K562 (cell line): ENCODE measurements at regions not wholly inside any gene's neighbourhood (a gene's known extent, or its start where the extent isn't known, plus 50 kb on each side); places are given as distances from the start of the nearest gene placed in this dataset.
"Not testable (repeated sequence)": the region's sequence is repeated elsewhere in the genome, so short reads cannot be mapped to it uniquely, and the experiment has no call there.

Experiments
- ARNT ChIP-seq, 2 experiments: fragments of 450-650 bp; IDR thresholded peaks; 2 replicates each; pipeline ENCODE4 v1.6.1; 2016; ENCODE audit warnings: mild to moderate bottlenecking in 1 of 2
- CEBPZ ChIP-seq: fragments of 150-350 bp; IDR thresholded peaks from 2 replicates; pipeline ENCODE4 v1.6.1; 2014; ENCODE audit warnings: low read depth, mild to moderate bottlenecking, low read length, borderline replicate concordance
- MAFG ChIP-seq: fragments of 450-650 bp; conservative IDR thresholded peaks from 2 replicates; pipeline ENCODE4 v1.6.1; 2016; ENCODE audit warnings: missing genetic modification characterization, missing compliant biosample characterization
- MAX ChIP-seq: sonication (generic); formaldehyde crosslinking; IDR thresholded peaks from 2 replicates; pipeline ENCODE4 v1.9.0; 2022; ENCODE audit warnings: mild to moderate bottlenecking, missing genetic modification reagents
- NCOA4 ChIP-seq: fragments of 450-650 bp; IDR thresholded peaks from 2 replicates; pipeline ENCODE4 v1.6.1; 2018; ENCODE audit warnings: mild to moderate bottlenecking; ENCODE audit not compliant: partially characterized antibody
- XRCC3 ChIP-seq: fragments of 450-650 bp; IDR thresholded peaks from 2 replicates; pipeline ENCODE4 v1.6.1; 2017; ENCODE audit warnings: mild to moderate bottlenecking, moderate library complexity
- ZBTB40 ChIP-seq, 2 experiments: fragments of 450-650 bp in 1 of 2; sonication (generic) in 1 of 2; formaldehyde crosslinking in 1 of 2; IDR thresholded peaks; 2 replicates each; pipeline versions ENCODE4 v1.7.1 to v1.9.0; 2016 to 2022; ENCODE audit warnings: inconsistent platforms in 1 of 2, mild to moderate bottlenecking in 1 of 2, missing genetic modification reagents in 1 of 2
- TF ChIP-seq, protein P1 (sequence below), 3 experiments: IDR thresholded peaks in 2 of 3; conservative IDR thresholded peaks in 1 of 3; 2 replicates each; pipeline ENCODE4 v1.5.1; 2011 to 2012; ENCODE audit warnings: low read length in 3 of 3, mild to moderate bottlenecking in 3 of 3, control low read depth in 2 of 3, improper control_type of control experiment in 1 of 3, inconsistent platforms in 1 of 3, low read depth in 1 of 3, mixed read lengths in 1 of 3, moderate library complexity in 1 of 3; ENCODE audit not compliant: insufficient read depth in 2 of 3

DNA sequence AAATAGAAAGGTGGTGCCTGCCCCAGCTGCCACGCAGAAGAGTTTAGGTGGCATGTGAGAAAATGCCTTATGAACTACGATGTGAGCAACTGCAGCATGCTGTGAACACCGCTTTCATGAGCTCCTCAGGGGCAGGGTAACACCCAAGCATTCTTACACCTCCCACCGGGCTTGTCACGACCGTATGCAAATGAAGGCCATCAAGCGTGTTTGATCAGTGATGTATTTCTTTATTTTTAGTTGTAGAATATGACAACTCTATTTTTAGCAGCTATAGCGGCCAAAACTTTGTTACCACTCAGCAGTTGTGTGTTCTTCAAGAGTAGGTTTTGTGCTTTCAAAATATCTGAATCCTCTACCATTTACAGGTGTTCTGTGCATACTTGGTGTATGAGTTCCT is 58.1 kb upstream of the SAMD11 start:
- not testable (repeated sequence) for TF ChIP-seq XRCC3; MAFG (tag); ARNT (IDR thresholded peaks at IDR 0.05); ZBTB40 (IDR thresholded peaks at IDR 0.05); ZBTB40 (CRISPR knock-in tag; IDR thresholded peaks at IDR 0.05); NCOA4; MAX (CRISPR knock-in tag); CEBPZ
- TF ChIP-seq, protein P1, sequence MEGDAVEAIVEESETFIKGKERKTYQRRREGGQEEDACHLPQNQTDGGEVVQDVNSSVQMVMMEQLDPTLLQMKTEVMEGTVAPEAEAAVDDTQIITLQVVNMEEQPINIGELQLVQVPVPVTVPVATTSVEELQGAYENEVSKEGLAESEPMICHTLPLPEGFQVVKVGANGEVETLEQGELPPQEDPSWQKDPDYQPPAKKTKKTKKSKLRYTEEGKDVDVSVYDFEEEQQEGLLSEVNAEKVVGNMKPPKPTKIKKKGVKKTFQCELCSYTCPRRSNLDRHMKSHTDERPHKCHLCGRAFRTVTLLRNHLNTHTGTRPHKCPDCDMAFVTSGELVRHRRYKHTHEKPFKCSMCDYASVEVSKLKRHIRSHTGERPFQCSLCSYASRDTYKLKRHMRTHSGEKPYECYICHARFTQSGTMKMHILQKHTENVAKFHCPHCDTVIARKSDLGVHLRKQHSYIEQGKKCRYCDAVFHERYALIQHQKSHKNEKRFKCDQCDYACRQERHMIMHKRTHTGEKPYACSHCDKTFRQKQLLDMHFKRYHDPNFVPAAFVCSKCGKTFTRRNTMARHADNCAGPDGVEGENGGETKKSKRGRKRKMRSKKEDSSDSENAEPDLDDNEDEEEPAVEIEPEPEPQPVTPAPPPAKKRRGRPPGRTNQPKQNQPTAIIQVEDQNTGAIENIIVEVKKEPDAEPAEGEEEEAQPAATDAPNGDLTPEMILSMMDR (IDR thresholded peaks at IDR 0.05 in 2 of 3, conservative IDR thresholded peaks at IDR 0.05 in 1 of 3; ENCODE audit: insufficient read depth in 2 of 3, low read depth in 1 of 3, low read length in 3 of 3): not testable (repeated sequence)
